Thyroid gland (tissue), 4 donors: ENCODE measurements at regions not wholly inside any gene's neighbourhood (a gene's known extent, or its start where the extent isn't known, plus 50 kb on each side); places are given as distances from the start of the nearest gene placed in this dataset.

Source experiments
- CTCF ChIP-seq, 6 experiments: fragments of 200-600 bp in 3 of 6; fragments of 450-650 bp in 3 of 6; sonication (generic) in 3 of 6; IDR thresholded peaks; one replicate each; pipeline ENCODE4 v1.5.1; 2016 to 2019; ENCODE audit warnings: antibody characterized with exemption in 6 of 6, mild to moderate bottlenecking in 2 of 6, inconsistent platforms in 1 of 6, moderate library complexity in 1 of 6
- POLR2A ChIP-seq, 2 donors: fragments of 450-650 bp; IDR thresholded peaks; one replicate each; pipeline ENCODE4 v1.6.1; 2017; ENCODE audit warnings: antibody characterized with exemption in 2 of 2, mild to moderate bottlenecking in 2 of 2, moderate library complexity in 1 of 2

- TF ChIP-seq CTCF (IDR thresholded peaks at IDR 0.05) (no peak), POLR2A (IDR thresholded peaks at IDR 0.05) (no peak)
Observed at GRCh38 chr6:11296449-11297375, 64.2 kb upstream of the NEDD9 start.
